Gastrocnemius medialis (tissue), 4 donors: ENCODE measurements at regions not wholly inside any gene's neighbourhood (a gene's known extent, or its start where the extent isn't known, plus 50 kb on each side); places are given as distances from the start of the nearest gene placed in this dataset.

Source experiments
- ATAC-seq, 2 donors: fragments of 150-250 bp; one replicate each; pipeline ENCODE4 v1.9.1; 2016
- DNase-seq, 2 donors: peaks; one replicate each; pipeline ENCODE4 v3.0.0-alpha.2; 2019
- H3K27ac ChIP-seq, 4 donors: fragments of 200-600 bp; sonication (generic); 1 replicate in 1 of 4; 2 replicates in 3 of 4; pipeline ENCODE4 v1.5.1; 2016 to 2018; ENCODE audit warnings: mild to moderate bottlenecking in 2 of 4, moderate library complexity in 1 of 4
- H3K27me3 ChIP-seq, 3 donors: fragments of 200-600 bp; sonication (generic) in 2 of 3; 1 replicate in 1 of 3; 2 replicates in 2 of 3; pipeline versions ENCODE4 v1.5.1 to v1.6.0; 2016 to 2019; ENCODE audit warnings: mild to moderate bottlenecking in 1 of 3, moderate library complexity in 1 of 3
- H3K36me3 ChIP-seq, 2 donors: fragments of 200-600 bp; sonication (generic) in 1 of 2; one replicate each; pipeline ENCODE4 v1.5.1; 2017 to 2018
- H3K4me1 ChIP-seq, 2 donors: fragments of 200-600 bp; sonication (generic) in 1 of 2; one replicate each; pipeline ENCODE4 v1.5.1; 2016 to 2017; ENCODE audit warnings: mild to moderate bottlenecking in 2 of 2
- H3K4me3 ChIP-seq, 4 donors: fragments of 200-600 bp; sonication (generic) in 3 of 4; 1 replicate in 1 of 4; 2 replicates in 3 of 4; pipeline ENCODE4 v1.5.1; 2016 to 2019; ENCODE audit warnings: mild to moderate bottlenecking in 2 of 4
- H3K9me3 ChIP-seq, 3 donors: fragments of 200-600 bp; sonication (generic) in 2 of 3; 1 replicate in 1 of 3; 2 replicates in 2 of 3; pipeline ENCODE4 v1.5.1; 2016 to 2019
- CTCF ChIP-seq, 5 experiments: fragments of 450-650 bp in 3 of 5; fragments of 200-600 bp in 2 of 5; sonication (generic) in 2 of 5; IDR thresholded peaks in 4 of 5; conservative IDR thresholded peaks in 1 of 5; 1 replicate in 4 of 5; 2 replicates in 1 of 5; pipeline ENCODE4 v1.5.1; 2016 to 2019; ENCODE audit warnings: antibody characterized with exemption in 5 of 5, mild to moderate bottlenecking in 3 of 5, moderate library complexity in 3 of 5
- POLR2A ChIP-seq, 2 donors: fragments of 450-650 bp; IDR thresholded peaks; one replicate each; pipeline ENCODE4 v1.6.1; 2017; ENCODE audit warnings: antibody characterized with exemption in 2 of 2, mild to moderate bottlenecking in 2 of 2, moderate library complexity in 2 of 2
- in situ Hi-C, 4 donors: fragments of 200-750 bp; cut with MboI; loops; one replicate each; pipeline versions ENCODE4 v1.15.0 to v1.8.0; 2017; ENCODE audit warnings: low sequenced_read_pairs in 4 of 4
- intact Hi-C: fragments of 100-400 bp; cut with DNase I; formaldehyde crosslinking; loops from one replicate; pipeline ENCODE4 v1.15.1; 2023; ENCODE audit warnings: low total_unique reads

- Histone ChIP-seq H3K27ac (no peak overlapping the region), H3K36me3 (no peaks in the 10 kb centered on the region), H3K9me3 (no peaks in the 10 kb centered on the region), H3K27me3 (peaks cover 0 to 11% (median 11%) of the 10 kb centered on the region in 3 donors), H3K4me3 (no peak overlapping the region), H3K4me1 (no peaks in the 10 kb centered on the region)
- intact Hi-C loops: no loop called here
- DNase-seq (no peak), ATAC-seq (no peak)
- in situ Hi-C loops: no loop called here
- TF ChIP-seq POLR2A (IDR thresholded peaks at IDR 0.05) (no peak), CTCF (IDR thresholded peaks at IDR 0.05 in 4 of 5, conservative IDR thresholded peaks at IDR 0.05 in 1 of 5) (no peak)
Measured at GRCh38 chr12:53840316-53840715, 88.5 kb upstream of the CISTR start.

- peaks cover 0 to 20% (median 19%) of the 10 kb centered on the region in 3 donors for H3K27me3 ChIP-seq
Measured at GRCh38 chr12:53842686-53843085, 90.9 kb upstream of the CISTR start.

GRCh38 chr12:53843545-53843944 is 91.8 kb upstream of the CISTR start:
- TF ChIP-seq CTCF (IDR thresholded peaks at IDR 0.05 in 4 of 5, conservative IDR thresholded peaks at IDR 0.05 in 1 of 5) (no peak), POLR2A (IDR thresholded peaks at IDR 0.05) (no peak)
- DNase-seq: no peak
- no peaks in the 10 kb centered on the region for H3K36me3 ChIP-seq
- no peaks in the 10 kb centered on the region for H3K4me1 ChIP-seq
- no peak overlapping the region for H3K27ac ChIP-seq
- H3K27me3 ChIP-seq: peaks cover 0 to 22% (median 19%) of the 10 kb centered on the region in 3 donors
- ATAC-seq: no peak
- H3K9me3 ChIP-seq: no peaks in the 10 kb centered on the region
- in situ Hi-C loops (no loop called here), intact Hi-C loops (no loop called here)
- no peak overlapping the region for H3K4me3 ChIP-seq

More at GRCh38 chr12:53842686-53843085, 90.9 kb upstream of the CISTR start:
- TF ChIP-seq CTCF (IDR thresholded peaks at IDR 0.05 in 4 of 5, conservative IDR thresholded peaks at IDR 0.05 in 1 of 5) (no peak), POLR2A (IDR thresholded peaks at IDR 0.05) (no peak)
- Histone ChIP-seq H3K27ac (no peak overlapping the region), H3K4me1 (no peaks in the 10 kb centered on the region), H3K9me3 (no peaks in the 10 kb centered on the region), H3K36me3 (no peaks in the 10 kb centered on the region), H3K4me3 (no peak overlapping the region)
- in situ Hi-C loops: no loop called here
- intact Hi-C loops: no loop called here
- ATAC-seq (no peak), DNase-seq (no peak)

GRCh38 chr12:53844994-53845844 is 93.4 kb upstream of the HOXC13 start:
- ATAC-seq (no peak), DNase-seq (no peak)
- in situ Hi-C loops (no loop called here), intact Hi-C loops (no loop called here)
- no peaks in the 10 kb centered on the region for H3K4me1 ChIP-seq
- H3K9me3 ChIP-seq: no peaks in the 10 kb centered on the region
- H3K27me3 ChIP-seq: peaks cover 0 to 26% (median 24%) of the 10 kb centered on the region in 3 donors
- TF ChIP-seq POLR2A (IDR thresholded peaks at IDR 0.05) (no peak), CTCF (IDR thresholded peaks at IDR 0.05 in 4 of 5, conservative IDR thresholded peaks at IDR 0.05 in 1 of 5) (no peak)
- no peak overlapping the region for H3K27ac ChIP-seq
- no peaks in the 10 kb centered on the region for H3K36me3 ChIP-seq
- H3K4me3 ChIP-seq: no peak overlapping the region
